Activated T-helper 9 cell treated with anti-CD3 and anti-CD28 coated beads, Interleukin-2, amount 50 U/mL, for 16 hours (primary cell): ENCODE measurements at regions not wholly inside any gene's neighbourhood (a gene's known extent, or its start where the extent isn't known, plus 50 kb on each side); places are given as distances from the start of the nearest gene placed in this dataset.

Experiments
- DNase-seq: peaks from one replicate; pipeline ENCODE4 v3.0.0-alpha.2; 2020; ENCODE audit warnings: low read depth

- no peak for DNase-seq
These were observed 444.7 kb downstream of the FLRT2 start for GRCh38 chr14:85974602-85975001.

GRCh38 chr14:85963486-85963885, 433.5 kb downstream of the FLRT2 start:
- DNase-seq: no peak

- no peak for DNase-seq
These were observed 430.8 kb downstream of the FLRT2 start for GRCh38 chr14:85960756-85961155.

GRCh38 chr14:85959063-85959462, 429.1 kb downstream of the FLRT2 start:
- no peak for DNase-seq

- no peak for DNase-seq
These were observed 428.1 kb downstream of the FLRT2 start for GRCh38 chr14:85958069-85958468.

- no peak for DNase-seq
These were observed 423.3 kb downstream of the FLRT2 start for GRCh38 chr14:85953265-85953664.

- DNase-seq: no peak
These were observed 418.2 kb downstream of the FLRT2 start for GRCh38 chr14:85948153-85948552.

- no peak for DNase-seq
These were observed 417.7 kb downstream of the FLRT2 start for GRCh38 chr14:85947461-85948139.

GRCh38 chr14:85943192-85943591, 413.2 kb downstream of the FLRT2 start:
- no peak for DNase-seq

GRCh38 chr14:85934886-85935254, 404.9 kb downstream of the FLRT2 start:
- DNase-seq: no peak

GRCh38 chr14:85934123-85934885, 404.4 kb downstream of the FLRT2 start:
- DNase-seq: peak; percentile 27

GRCh38 chr14:85921241-85921640, 391.3 kb downstream of the FLRT2 start:
- no peak for DNase-seq

- no peak for DNase-seq
These were observed 387.8 kb downstream of the FLRT2 start for GRCh38 chr14:85917716-85918115.

- no peak for DNase-seq
These were observed 385.8 kb downstream of the FLRT2 start for GRCh38 chr14:85915711-85916110.

GRCh38 chr14:85912141-85912540, 382.2 kb downstream of the FLRT2 start:
- no peak for DNase-seq

- no peak for DNase-seq
These were observed 381.1 kb downstream of the FLRT2 start for GRCh38 chr14:85911044-85911443.

- no peak for DNase-seq
These were observed 379.6 kb downstream of the FLRT2 start for GRCh38 chr14:85909581-85909980.

- no peak for DNase-seq
These were observed 377.6 kb downstream of the FLRT2 start for GRCh38 chr14:85907536-85907935.

- DNase-seq: no peak
These were observed 367.9 kb downstream of the FLRT2 start for GRCh38 chr14:85897808-85898207.

GRCh38 chr14:85895603-85896002, 365.7 kb downstream of the FLRT2 start:
- no peak for DNase-seq

GRCh38 chr14:85892251-85892650, 362.3 kb downstream of the FLRT2 start:
- no peak for DNase-seq

GRCh38 chr14:85883966-85884365, 354.0 kb downstream of the FLRT2 start:
- no peak for DNase-seq

- DNase-seq: no peak
These were observed 353.2 kb downstream of the FLRT2 start for GRCh38 chr14:85883101-85883500.

- DNase-seq: no peak
These were observed 352.0 kb downstream of the FLRT2 start for GRCh38 chr14:85881935-85882334.
